ENCODE measurements at regions not wholly inside any gene's neighbourhood (a gene's known extent, or its start where the extent isn't known, plus 50 kb on each side); places are given as distances from the start of the nearest gene placed in this dataset.

DNA sequence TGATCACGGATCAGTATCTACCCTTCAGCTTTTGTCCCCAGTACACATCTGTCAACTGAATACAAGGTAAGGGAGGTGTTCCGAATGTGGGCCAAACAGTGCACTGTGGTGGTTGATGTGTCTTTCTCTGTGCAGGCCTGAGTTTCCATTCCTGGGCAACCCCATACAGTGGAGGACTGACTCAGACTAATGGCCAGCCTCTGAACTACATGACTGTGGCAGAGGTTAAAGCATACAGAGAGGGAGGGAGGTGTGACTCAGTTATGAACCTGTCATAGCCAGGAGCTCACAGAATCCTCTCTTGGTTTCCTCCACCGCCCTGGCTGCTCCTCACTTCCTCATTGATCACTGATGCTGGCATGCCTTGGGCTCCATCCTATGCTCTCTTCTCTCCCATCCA is 136.4 kb upstream of the TAS2R1 start:
- TF ChIP-seq, protein P1, sequence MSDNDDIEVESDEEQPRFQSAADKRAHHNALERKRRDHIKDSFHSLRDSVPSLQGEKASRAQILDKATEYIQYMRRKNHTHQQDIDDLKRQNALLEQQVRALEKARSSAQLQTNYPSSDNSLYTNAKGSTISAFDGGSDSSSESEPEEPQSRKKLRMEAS (IDR thresholded peaks at IDR 0.05) = no peak
- TF ChIP-seq, protein P2, sequence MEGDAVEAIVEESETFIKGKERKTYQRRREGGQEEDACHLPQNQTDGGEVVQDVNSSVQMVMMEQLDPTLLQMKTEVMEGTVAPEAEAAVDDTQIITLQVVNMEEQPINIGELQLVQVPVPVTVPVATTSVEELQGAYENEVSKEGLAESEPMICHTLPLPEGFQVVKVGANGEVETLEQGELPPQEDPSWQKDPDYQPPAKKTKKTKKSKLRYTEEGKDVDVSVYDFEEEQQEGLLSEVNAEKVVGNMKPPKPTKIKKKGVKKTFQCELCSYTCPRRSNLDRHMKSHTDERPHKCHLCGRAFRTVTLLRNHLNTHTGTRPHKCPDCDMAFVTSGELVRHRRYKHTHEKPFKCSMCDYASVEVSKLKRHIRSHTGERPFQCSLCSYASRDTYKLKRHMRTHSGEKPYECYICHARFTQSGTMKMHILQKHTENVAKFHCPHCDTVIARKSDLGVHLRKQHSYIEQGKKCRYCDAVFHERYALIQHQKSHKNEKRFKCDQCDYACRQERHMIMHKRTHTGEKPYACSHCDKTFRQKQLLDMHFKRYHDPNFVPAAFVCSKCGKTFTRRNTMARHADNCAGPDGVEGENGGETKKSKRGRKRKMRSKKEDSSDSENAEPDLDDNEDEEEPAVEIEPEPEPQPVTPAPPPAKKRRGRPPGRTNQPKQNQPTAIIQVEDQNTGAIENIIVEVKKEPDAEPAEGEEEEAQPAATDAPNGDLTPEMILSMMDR (IDR thresholded peaks at IDR 0.05; ENCODE audit: control extremely low read depth in 1 of 3, insufficient read depth in 1 of 3, low read depth in 1 of 3, low read length in 3 of 3) = no peak
- TF ChIP-seq RNF2 (IDR thresholded peaks at IDR 0.05; ENCODE audit: borderline replicate concordance, low read depth, low read length, missing control alignments, poor library complexity, severe bottlenecking) (no peak), BRCA1 (IDR thresholded peaks at IDR 0.05; ENCODE audit: low read depth, low read length) (no peak), POLR2AphosphoS5 (IDR thresholded peaks at IDR 0.05; ENCODE audit: low read depth, low read length) (no peak), EZH2 (IDR thresholded peaks at IDR 0.05; ENCODE audit: low read depth, low read length, severe bottlenecking) (no peak)
